ENCODE measurements at regions not wholly inside any gene's neighbourhood (a gene's known extent, or its start where the extent isn't known, plus 50 kb on each side); places are given as distances from the start of the nearest gene placed in this dataset.

DNA sequence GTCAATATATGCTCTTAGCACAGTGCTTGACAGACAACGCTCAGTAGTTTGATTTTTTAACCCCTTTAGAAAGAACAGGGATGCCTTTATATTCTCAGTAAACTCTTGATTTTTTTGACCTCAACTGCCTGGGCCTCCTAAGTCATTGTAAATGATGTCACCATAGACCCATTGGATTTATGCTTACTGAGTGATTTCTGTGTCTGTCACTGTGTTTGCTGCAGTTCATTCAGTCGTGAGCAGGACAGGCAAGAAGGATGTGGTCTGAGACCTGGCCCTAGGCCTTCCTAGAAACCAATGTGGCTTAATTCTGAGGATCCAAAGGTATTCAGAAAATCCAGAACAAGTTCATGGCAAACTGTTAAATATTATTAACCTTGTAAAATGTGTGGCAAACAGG, 868.1 kb downstream of the XPNPEP1 start:
- TF ChIP-seq, protein P1, sequence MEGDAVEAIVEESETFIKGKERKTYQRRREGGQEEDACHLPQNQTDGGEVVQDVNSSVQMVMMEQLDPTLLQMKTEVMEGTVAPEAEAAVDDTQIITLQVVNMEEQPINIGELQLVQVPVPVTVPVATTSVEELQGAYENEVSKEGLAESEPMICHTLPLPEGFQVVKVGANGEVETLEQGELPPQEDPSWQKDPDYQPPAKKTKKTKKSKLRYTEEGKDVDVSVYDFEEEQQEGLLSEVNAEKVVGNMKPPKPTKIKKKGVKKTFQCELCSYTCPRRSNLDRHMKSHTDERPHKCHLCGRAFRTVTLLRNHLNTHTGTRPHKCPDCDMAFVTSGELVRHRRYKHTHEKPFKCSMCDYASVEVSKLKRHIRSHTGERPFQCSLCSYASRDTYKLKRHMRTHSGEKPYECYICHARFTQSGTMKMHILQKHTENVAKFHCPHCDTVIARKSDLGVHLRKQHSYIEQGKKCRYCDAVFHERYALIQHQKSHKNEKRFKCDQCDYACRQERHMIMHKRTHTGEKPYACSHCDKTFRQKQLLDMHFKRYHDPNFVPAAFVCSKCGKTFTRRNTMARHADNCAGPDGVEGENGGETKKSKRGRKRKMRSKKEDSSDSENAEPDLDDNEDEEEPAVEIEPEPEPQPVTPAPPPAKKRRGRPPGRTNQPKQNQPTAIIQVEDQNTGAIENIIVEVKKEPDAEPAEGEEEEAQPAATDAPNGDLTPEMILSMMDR (conservative IDR thresholded peaks at IDR 0.05), result no peak
- no peak for TF ChIP-seq EZH2 (IDR thresholded peaks at IDR 0.05; ENCODE audit: low read depth)

Measured in PC-9 (cell line).